GM20000 (cell line): ENCODE measurements at regions not wholly inside any gene's neighbourhood (a gene's known extent, or its start where the extent isn't known, plus 50 kb on each side); places are given as distances from the start of the nearest gene placed in this dataset.
"Not testable (repeated sequence)": the region's sequence is repeated elsewhere in the genome, so short reads cannot be mapped to it uniquely, and the experiment has no call there.

ENCODE experiments used
- DNase-seq: peaks from one replicate; pipeline ENCODE4 v3.0.0; 2012; ENCODE audit warnings: low spot score
- TF ChIP-seq, protein P1 (sequence below): IDR thresholded peaks from 2 replicates; pipeline ENCODE4 v1.5.1; 2012; ENCODE audit warnings: mild to moderate bottlenecking, control low read depth; ENCODE audit errors: extremely low read depth, missing control alignments

DNA sequence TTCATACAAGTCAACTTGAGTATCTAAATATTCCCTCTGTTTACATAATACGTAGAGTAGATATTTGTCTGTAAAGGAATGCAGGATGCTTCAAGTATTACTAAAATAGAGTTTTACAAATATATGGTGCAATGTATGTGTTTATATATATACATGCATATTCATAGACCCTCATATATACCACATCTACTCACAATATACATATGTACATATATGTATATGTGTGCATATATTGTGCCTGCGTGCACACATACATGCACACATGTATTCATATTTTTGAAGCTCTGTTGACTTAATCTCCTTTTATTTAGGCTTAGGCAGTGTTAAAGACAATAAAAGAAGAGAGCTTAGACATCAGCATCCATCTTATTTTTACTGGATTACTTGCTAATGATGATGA is 616.6 kb upstream of the GOT2 start:
- TF ChIP-seq, protein P1, sequence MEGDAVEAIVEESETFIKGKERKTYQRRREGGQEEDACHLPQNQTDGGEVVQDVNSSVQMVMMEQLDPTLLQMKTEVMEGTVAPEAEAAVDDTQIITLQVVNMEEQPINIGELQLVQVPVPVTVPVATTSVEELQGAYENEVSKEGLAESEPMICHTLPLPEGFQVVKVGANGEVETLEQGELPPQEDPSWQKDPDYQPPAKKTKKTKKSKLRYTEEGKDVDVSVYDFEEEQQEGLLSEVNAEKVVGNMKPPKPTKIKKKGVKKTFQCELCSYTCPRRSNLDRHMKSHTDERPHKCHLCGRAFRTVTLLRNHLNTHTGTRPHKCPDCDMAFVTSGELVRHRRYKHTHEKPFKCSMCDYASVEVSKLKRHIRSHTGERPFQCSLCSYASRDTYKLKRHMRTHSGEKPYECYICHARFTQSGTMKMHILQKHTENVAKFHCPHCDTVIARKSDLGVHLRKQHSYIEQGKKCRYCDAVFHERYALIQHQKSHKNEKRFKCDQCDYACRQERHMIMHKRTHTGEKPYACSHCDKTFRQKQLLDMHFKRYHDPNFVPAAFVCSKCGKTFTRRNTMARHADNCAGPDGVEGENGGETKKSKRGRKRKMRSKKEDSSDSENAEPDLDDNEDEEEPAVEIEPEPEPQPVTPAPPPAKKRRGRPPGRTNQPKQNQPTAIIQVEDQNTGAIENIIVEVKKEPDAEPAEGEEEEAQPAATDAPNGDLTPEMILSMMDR = no peak
- no peak for DNase-seq

DNA sequence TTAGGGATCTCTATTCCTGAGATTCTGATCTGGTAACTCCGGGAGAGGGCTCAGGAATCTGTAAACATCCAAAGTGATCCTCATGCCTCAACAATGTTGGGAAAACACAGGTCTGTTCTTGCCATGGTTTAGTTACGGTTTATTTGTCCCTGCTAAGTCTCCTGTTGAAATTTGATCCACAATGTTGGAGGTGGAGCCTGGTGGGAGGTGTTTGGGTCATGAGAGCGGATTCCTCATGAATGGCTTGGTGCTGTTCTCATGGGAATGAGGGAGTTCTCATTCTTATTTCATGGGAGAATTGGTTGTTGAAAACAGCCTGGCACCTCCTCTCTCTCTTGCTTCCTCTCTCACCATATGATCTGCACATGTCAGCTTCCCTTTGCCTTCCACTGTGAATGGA is 608.6 kb upstream of the GOT2 start:
- no peak for DNase-seq
- TF ChIP-seq, protein P1 = no peak

DNA sequence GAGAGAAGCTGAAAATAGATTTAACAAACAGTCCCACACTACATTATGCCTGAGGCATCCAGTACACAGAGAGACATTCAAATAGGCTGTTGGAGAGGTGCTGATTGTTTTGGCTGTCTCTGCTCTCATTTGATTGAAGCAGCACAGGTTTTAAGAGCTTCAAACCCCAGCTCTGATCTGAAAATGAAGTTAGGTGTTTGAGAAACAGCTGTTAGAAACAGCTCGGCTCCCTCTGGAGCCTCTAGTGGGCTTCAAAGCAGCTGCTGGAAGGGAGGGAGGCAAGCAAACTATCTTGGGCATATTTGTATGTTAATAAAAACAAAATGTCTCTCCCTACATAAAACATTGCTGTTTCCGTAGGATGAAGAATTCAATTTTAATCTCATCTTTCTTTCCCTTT is 607.3 kb upstream of the GOT2 start:
- TF ChIP-seq, protein P1 = no peak
- DNase-seq = no peak

DNA sequence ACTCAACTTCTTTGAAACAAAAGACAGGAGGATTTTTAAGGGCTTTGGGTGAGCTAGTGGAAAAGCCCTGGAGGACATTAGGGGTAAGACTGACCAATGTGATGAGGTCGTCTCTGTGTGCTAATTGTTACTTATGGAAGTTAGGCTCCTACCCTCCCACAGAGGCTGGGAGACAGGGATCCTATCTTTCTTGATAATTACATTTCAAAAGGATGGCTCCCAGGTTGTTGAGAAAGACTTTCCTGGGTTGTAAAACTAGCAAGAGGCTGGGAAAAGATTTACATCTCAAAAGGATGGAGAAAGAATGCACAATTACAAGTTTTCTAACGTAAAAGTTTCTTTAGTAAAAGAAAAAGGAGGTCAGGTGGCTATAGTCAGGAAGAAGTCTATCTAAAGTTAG is 605.8 kb upstream of the GOT2 start:
- no peak for DNase-seq
- TF ChIP-seq, protein P1 = no peak

DNA sequence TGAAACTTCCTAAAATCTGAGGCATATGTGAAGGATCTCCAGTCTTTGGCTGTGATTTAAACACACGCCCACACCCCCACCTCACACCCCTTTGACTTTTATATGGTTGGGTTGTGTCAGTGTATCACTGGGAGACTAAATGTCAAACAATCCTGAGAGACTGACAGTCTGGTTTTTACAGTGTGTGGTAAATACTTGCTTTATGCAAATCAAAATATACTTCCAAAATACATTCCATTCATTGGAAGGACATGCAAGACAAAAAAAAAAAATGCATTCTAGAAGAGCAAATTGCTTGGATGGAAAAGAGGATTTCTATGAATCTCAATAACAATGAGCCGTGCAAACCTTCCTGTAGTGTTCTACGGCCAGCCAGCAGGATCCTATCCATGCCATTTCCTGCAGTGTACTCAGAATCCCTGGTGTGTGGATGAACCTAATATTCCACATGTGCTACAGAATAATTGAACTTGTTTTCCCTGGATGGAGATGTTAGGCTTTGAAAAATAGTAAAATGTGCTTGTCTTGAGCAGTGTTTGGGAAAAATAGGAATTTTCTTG is 602.1 kb upstream of the GOT2 start:
- no peak for DNase-seq
- TF ChIP-seq, protein P1 = no peak

DNA sequence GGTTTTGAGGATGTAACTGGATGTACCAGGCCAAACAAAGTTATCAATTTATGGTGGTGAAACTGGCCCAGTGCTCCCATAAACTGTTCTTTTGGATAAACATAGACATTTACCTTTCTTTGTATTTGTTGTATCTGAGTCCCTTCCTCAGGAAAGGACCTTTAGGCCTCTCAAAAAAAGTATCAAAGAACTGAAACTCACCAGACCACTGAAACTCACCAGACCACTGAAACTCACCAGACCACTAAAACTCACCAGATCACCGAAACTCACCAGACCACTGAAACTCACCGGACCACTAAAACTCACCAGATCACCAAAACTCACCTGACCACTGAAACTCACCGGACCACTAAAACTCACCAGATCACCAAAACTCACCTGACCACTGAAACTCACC is 597.6 kb upstream of the GOT2 start:
- not testable (repeated sequence) for DNase-seq

DNA sequence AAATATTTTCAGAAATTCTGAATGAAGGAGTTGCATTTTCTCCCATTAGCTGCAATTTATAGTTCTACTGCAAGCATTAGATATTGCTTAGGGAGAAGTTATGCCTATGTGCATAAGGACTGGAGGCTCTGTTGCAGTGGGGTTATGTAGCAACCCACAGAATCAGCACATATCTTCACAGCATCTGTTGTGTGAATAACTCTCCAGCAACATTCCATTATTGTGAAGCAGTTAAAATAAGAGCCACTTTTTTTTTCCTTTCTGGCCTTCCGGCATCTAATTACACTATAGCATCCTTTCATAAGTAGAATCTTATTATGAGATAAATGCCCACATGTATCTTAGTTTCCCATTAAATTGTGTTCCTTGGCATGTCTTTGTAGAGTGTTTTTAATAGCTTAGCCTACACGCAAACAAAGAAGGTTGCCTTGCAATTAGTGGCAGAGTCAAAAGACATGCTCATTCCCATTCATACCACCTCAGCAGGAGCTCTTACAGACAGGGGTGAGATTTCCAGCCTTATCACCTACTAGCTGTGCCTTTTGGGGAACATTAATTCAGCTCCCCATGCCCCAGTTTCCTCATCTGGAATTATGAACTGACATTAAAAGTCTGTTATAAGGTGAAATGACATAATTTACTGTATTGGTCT is 596.0 kb upstream of the GOT2 start:
- no peak for DNase-seq
- TF ChIP-seq, protein P1 = no peak

DNA sequence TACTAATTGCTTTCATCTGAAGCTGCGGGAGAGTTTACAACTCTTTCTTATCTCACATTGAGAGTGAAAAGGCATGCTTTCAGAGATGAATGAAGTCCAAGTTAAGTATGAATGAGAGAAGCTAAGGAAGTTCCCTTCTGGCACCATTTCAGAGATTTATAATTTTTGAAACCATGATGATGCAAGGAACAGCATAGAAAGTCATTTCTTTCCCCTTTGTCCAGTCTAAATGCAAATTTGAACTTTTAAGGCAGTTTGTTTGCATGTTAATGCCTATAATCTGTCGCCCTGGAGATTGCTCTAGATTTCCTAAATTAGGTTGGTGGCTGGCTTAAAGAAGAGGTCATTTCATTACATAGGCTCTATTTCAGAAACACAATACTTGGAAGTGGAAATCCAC is 594.8 kb upstream of the GOT2 start:
- DNase-seq = no peak
- TF ChIP-seq, protein P1 = no peak
